GM12878 (cell line): ENCODE measurements at regions not wholly inside any gene's neighbourhood (a gene's known extent, or its start where the extent isn't known, plus 50 kb on each side); places are given as distances from the start of the nearest gene placed in this dataset.

ENCODE experiments used
- ATAC-seq: fragments of 200-7000 bp; cut with Tn5 transposase; 3 replicates; pipeline ENCODE4 v1.9.1; 2020; ENCODE audit warnings: mild to moderate bottlenecking, moderate library complexity
- BruUV-seq: library from RNA; stranded (reverse); fragments of 400-500 nt; replicated peaks from 2 replicates; lab custom pipeline; 2021; lab: Mats Ljungman, UMichigan
- CTCF ChIA-PET: fragments of 300-600 bp; sonication (Branson Sonifier 250); formaldehyde crosslinking; extraction: SDS; loops from one replicate; lab custom pipeline; 2021; ENCODE audit warnings: inconsistent platforms; lab: Yijun Ruan, JAX
- POLR2A ChIA-PET: fragments of 350-600 bp; formaldehyde crosslinking; extraction: SDS; loops from one replicate; lab custom pipeline; 2021; ENCODE audit warnings: inconsistent platforms; lab: Charles Lee
- RAD21 ChIA-PET: fragments of 300-600 bp; sonication (Branson Sonifier 250); formaldehyde crosslinking; loops from one replicate; lab custom pipeline; 2023; ENCODE audit warnings: antibody characterized with exemption; ENCODE audit not compliant: unreplicated experiment; lab: Charles Lee
- SMC1A ChIA-PET: fragments of 300-600 bp; sonication (Branson Sonifier 250); formaldehyde crosslinking; loops from one replicate; lab custom pipeline; 2023; ENCODE audit not compliant: unreplicated experiment, uncharacterized antibody; lab: Charles Lee
- DNase-seq: peaks from one replicate; pipeline ENCODE4 v3.0.0-alpha.2; 2011; ENCODE audit warnings: low read depth, low spot score
- FAIRE-seq: peaks from 3 replicates; lab custom pipeline; 2011; peaks lifted over from hg19 to GRCh38; lab: Jason Lieb, UNC
- H2AFZ ChIP-seq: 2 replicates; pipeline ENCODE4 v1.6.0; 2011; ENCODE audit warnings: low read depth, low read length, control low read depth; ENCODE audit not compliant: control insufficient read depth
- H3K27ac ChIP-seq: 2 replicates; pipeline ENCODE4 v1.5.1; 2011; ENCODE audit warnings: control low read depth; ENCODE audit not compliant: control insufficient read depth, insufficient read depth
- H3K27me3 ChIP-seq, 2 experiments: replicated peaks in 1 of 2; 2 replicates each; pipeline versions ENCODE4 v1.6.0 to v1.6.1; 2011; ENCODE audit warnings: low read length in 1 of 2; ENCODE audit not compliant: control insufficient read depth in 2 of 2, insufficient read depth in 2 of 2
- H3K36me3 ChIP-seq, 2 experiments: 2 replicates each; pipeline ENCODE4 v1.5.1; 2011; ENCODE audit warnings: low read length in 1 of 2; ENCODE audit not compliant: control insufficient read depth in 2 of 2, insufficient read depth in 2 of 2
- H3K4me1 ChIP-seq: 2 replicates; pipeline ENCODE4 v1.6.1; 2011; ENCODE audit warnings: mild to moderate bottlenecking, low read length, moderate library complexity, mixed read lengths; ENCODE audit not compliant: control insufficient read depth, insufficient read depth
- H3K4me2 ChIP-seq: 2 replicates; pipeline ENCODE4 v1.6.0; 2011; ENCODE audit warnings: control low read depth; ENCODE audit not compliant: control insufficient read depth, insufficient read depth
- H3K4me3 ChIP-seq: fragments of 200-600 bp; sonication (generic); 2 replicates; pipeline ENCODE4 v1.5.1; 2016
- H3K79me2 ChIP-seq: 2 replicates; pipeline ENCODE4 v1.6.0; 2011; ENCODE audit warnings: low read length; ENCODE audit not compliant: control insufficient read depth, insufficient read depth
- H3K9ac ChIP-seq: 2 replicates; pipeline ENCODE4 v1.8.0; 2011; ENCODE audit warnings: low read length, control low read depth, mixed read lengths; ENCODE audit not compliant: control insufficient read depth, insufficient read depth
- H3K9me3 ChIP-seq: replicated peaks from 3 replicates; pipeline ENCODE4 v1.5.1; 2011; ENCODE audit warnings: mild to moderate bottlenecking, low read length; ENCODE audit not compliant: control insufficient read depth, insufficient read depth
- H4K20me1 ChIP-seq: 2 replicates; pipeline ENCODE4 v1.6.0; 2011; ENCODE audit not compliant: control insufficient read depth, insufficient read depth
- ATF7 ChIP-seq: fragments of 450-650 bp; IDR thresholded peaks from 2 replicates; pipeline ENCODE4 v1.6.1; 2016; ENCODE audit warnings: low read depth, mild to moderate bottlenecking
- CHD1 ChIP-seq: IDR thresholded peaks from 2 replicates; pipeline ENCODE4 v1.6.1; 2012; ENCODE audit warnings: low read depth, low read length, improper control_type of control experiment
- CUX1 ChIP-seq: IDR thresholded peaks from 2 replicates; pipeline ENCODE4 v1.6.1; 2012; ENCODE audit warnings: improper control_type of control experiment, low read depth, low read length; ENCODE audit not compliant: insufficient replicate concordance
- HDAC6 ChIP-seq: fragments of 200-600 bp; sonication (generic); IDR thresholded peaks from one replicate; pipeline ENCODE4 v1.8.0; 2017; ENCODE audit warnings: antibody characterized with exemption; ENCODE audit not compliant: unreplicated experiment
- POU2F2 ChIP-seq: IDR thresholded peaks from 3 replicates; pipeline ENCODE4 v1.6.1; 2011; ENCODE audit warnings: low read depth, mild to moderate bottlenecking, low read length, borderline replicate concordance
- RBBP5 ChIP-seq: fragments of 200-600 bp; sonication (generic); conservative IDR thresholded peaks from 2 replicates; pipeline ENCODE4 v1.6.1; 2016
- RELB ChIP-seq: fragments of 450-650 bp; IDR thresholded peaks from 2 replicates; pipeline ENCODE4 v1.6.1; 2017; ENCODE audit warnings: low read depth, mild to moderate bottlenecking, moderate library complexity
- SPI1 ChIP-seq: IDR thresholded peaks from 2 replicates; pipeline ENCODE4 v1.6.1; 2011; ENCODE audit warnings: low read depth, mild to moderate bottlenecking, low read length, moderate library complexity, borderline replicate concordance; ENCODE audit not compliant: insufficient read depth
- WGBS: methylation state at CpG from one replicate; pipeline ENCODE4 v1.1.6; 2016; ENCODE audit warnings: low lambda C conversion rate; ENCODE audit not compliant: insufficient replicate concordance, insufficient coverage; ENCODE audit errors: missing lambda C conversion rate; 5-methylcytosine and 5-hydroxymethylcytosine counted together
- in situ Hi-C: fragments of 300-500 bp; cut with MboI; formaldehyde crosslinking; loops from 9 replicates; pipeline ENCODE4 v1.14.3; 2018; ENCODE audit warnings: mixed read lengths
- intact Hi-C: fragments of 100-400 bp; cut with micrococcal nuclease; formaldehyde crosslinking; loops from one replicate; pipeline ENCODE4 v1.14.2; 2022; ENCODE audit not compliant: unreplicated experiment

- no peaks in the 10 kb centered on the region for H3K36me3 ChIP-seq
- POLR2A ChIA-PET: no interaction called here
- TF ChIP-seq ATF7 (peak; percentile 39; the same call in 1 of the 2 replicates), SPI1 (peak; percentile 22; the same call in 1 of the 2 replicates), CHD1 (no peak)
- TF ChIP-seq, all 136 proteins: peak for 2
- FAIRE-seq (no peak), ATAC-seq (no peak), DNase-seq (no peak)
- BruUV-seq: no TSS peak
- Histone ChIP-seq H3K27ac (no peak overlapping the region), H3K9ac (no peak overlapping the region), H3K4me3 (no peak overlapping the region), H4K20me1 (no peaks in the 10 kb centered on the region), H3K79me2 (no peaks in the 10 kb centered on the region), H3K4me2 (no peak overlapping the region), H3K4me1 (no peaks in the 10 kb centered on the region), H2AFZ (no peak overlapping the region), H3K9me3 (no peaks in the 10 kb centered on the region), H3K27me3 (no peaks in the 10 kb centered on the region)
- CTCF ChIA-PET: interaction anchor here (1.6 to 7.1 kb wide), 5 partner anchors 59 to 794 kb away, joined by 3 to 50 read pairs (median 12); no protein-coding TSS in a partner anchor
- intact Hi-C loops (no loop called here), in situ Hi-C loops (loop anchor here (10.0 kb wide), 1 partner anchor 711 kb away; the partner anchor contains the start of gene COL9A1)
- RAD21 ChIA-PET: no interaction called here
- SMC1A ChIA-PET: interaction anchor here (0.7 kb wide), 1 partner anchor 131 kb away, joined by 3 read pairs; no protein-coding TSS in a partner anchor
These were observed 58.5 kb upstream of the B3GAT2 start for GRCh38 chr6:71015392-71015791.

GRCh38 chr6:71028236-71028876 is 71.5 kb upstream of the B3GAT2 start:
- in situ Hi-C loops (no loop called here), intact Hi-C loops (no loop called here)
- no peaks in the 10 kb centered on the region for H3K4me1 ChIP-seq
- no peaks in the 10 kb centered on the region for H4K20me1 ChIP-seq
- no peak overlapping the region for H2AFZ ChIP-seq
- POLR2A ChIA-PET: no interaction called here
- FAIRE-seq (no peak), DNase-seq (no peak), ATAC-seq (no peak)
- CTCF ChIA-PET: no interaction called here
- H3K27me3 ChIP-seq: no peaks in the 10 kb centered on the region; a peak in 1 of 4 replicates
- 54% methylated on average over 7 of the region's 7 CpGs for WGBS
- BruUV-seq: no TSS peak
- H3K27ac ChIP-seq: no peak overlapping the region
- SMC1A ChIA-PET: no interaction called here
- H3K9me3 ChIP-seq: no peaks in the 10 kb centered on the region
- no peak overlapping the region for H3K9ac ChIP-seq
- RAD21 ChIA-PET: no interaction called here
- no peaks in the 10 kb centered on the region for H3K36me3 ChIP-seq
- no peak overlapping the region for H3K4me2 ChIP-seq
- H3K79me2 ChIP-seq: no peaks in the 10 kb centered on the region
- no peak overlapping the region for H3K4me3 ChIP-seq
- TF ChIP-seq CUX1: no peak
- TF ChIP-seq RBBP5: no peak
- no peak for TF ChIP-seq HDAC6
- no peak for TF ChIP-seq POU2F2
- no peak for TF ChIP-seq RELB
- TF ChIP-seq, all 136 proteins: peak for 0
